AG04450 (cell line): ENCODE measurements at regions not wholly inside any gene's neighbourhood (a gene's known extent, or its start where the extent isn't known, plus 50 kb on each side); places are given as distances from the start of the nearest gene placed in this dataset.

Experiments used
- CTCF ChIA-PET: fragments of 300-600, 350-600 bp; formaldehyde crosslinking; extraction: SDS; loops from one replicate; lab custom pipeline; 2022; ENCODE audit warnings: antibody characterized with exemption, inconsistent platforms; lab: Charles Lee
- POLR2A ChIA-PET: fragments of 350-600 bp; formaldehyde crosslinking; extraction: SDS; loops from one replicate; lab custom pipeline; 2021; ENCODE audit warnings: antibody characterized with exemption, inconsistent platforms; lab: Yijun Ruan, JAX
- DNase-seq: peaks from one replicate; pipeline ENCODE4 v3.0.0-alpha.2; 2011; ENCODE audit warnings: low read depth, low spot score
- H3K27ac ChIP-seq: one replicate; pipeline ENCODE4 v1.5.1; 2012; ENCODE audit warnings: low read depth, low read length, control low read depth
- H3K27me3 ChIP-seq: one replicate; pipeline ENCODE4 v1.6.0; 2012; ENCODE audit warnings: low read length; ENCODE audit not compliant: control insufficient read depth, insufficient read depth
- H3K4me3 ChIP-seq: 2 replicates; pipeline ENCODE4 v1.5.1; 2011; ENCODE audit warnings: mild to moderate bottlenecking, low read depth, low read length, control low read depth
- H3K9me3 ChIP-seq: 2 replicates; pipeline ENCODE4 v1.5.1; 2012; ENCODE audit warnings: low read length; ENCODE audit not compliant: control insufficient read depth, insufficient read depth
- TF ChIP-seq, protein P1 (sequence below): IDR thresholded peaks from 2 replicates; pipeline ENCODE4 v1.5.1; 2011; ENCODE audit warnings: low read depth, low read length, control low read depth, inconsistent platforms

GRCh38 chr1:83798965-83799364 is 200.0 kb downstream of the TTLL7 start:
- POLR2A ChIA-PET: no interaction called here

GRCh38 chr1:83796409-83796808 is 202.5 kb downstream of the TTLL7 start:
- Histone ChIP-seq H3K9me3 (no peaks in the 10 kb centered on the region), H3K27me3 (no peaks in the 10 kb centered on the region), H3K4me3 (no peak overlapping the region), H3K27ac (no peak overlapping the region)
- ChIA-PET CTCF (no interaction called here), POLR2A (no interaction called here)
- no peak for DNase-seq
- TF ChIP-seq, protein P1, sequence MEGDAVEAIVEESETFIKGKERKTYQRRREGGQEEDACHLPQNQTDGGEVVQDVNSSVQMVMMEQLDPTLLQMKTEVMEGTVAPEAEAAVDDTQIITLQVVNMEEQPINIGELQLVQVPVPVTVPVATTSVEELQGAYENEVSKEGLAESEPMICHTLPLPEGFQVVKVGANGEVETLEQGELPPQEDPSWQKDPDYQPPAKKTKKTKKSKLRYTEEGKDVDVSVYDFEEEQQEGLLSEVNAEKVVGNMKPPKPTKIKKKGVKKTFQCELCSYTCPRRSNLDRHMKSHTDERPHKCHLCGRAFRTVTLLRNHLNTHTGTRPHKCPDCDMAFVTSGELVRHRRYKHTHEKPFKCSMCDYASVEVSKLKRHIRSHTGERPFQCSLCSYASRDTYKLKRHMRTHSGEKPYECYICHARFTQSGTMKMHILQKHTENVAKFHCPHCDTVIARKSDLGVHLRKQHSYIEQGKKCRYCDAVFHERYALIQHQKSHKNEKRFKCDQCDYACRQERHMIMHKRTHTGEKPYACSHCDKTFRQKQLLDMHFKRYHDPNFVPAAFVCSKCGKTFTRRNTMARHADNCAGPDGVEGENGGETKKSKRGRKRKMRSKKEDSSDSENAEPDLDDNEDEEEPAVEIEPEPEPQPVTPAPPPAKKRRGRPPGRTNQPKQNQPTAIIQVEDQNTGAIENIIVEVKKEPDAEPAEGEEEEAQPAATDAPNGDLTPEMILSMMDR: no peak

More at GRCh38 chr1:83798965-83799364, 200.0 kb downstream of the TTLL7 start:
- no peak for DNase-seq
- no peaks in the 10 kb centered on the region for H3K9me3 ChIP-seq
- H3K27ac ChIP-seq: no peak overlapping the region
- H3K4me3 ChIP-seq: no peak overlapping the region
- TF ChIP-seq, protein P1: no peak
- H3K27me3 ChIP-seq: no peaks in the 10 kb centered on the region
- CTCF ChIA-PET: no interaction called here

DNA sequence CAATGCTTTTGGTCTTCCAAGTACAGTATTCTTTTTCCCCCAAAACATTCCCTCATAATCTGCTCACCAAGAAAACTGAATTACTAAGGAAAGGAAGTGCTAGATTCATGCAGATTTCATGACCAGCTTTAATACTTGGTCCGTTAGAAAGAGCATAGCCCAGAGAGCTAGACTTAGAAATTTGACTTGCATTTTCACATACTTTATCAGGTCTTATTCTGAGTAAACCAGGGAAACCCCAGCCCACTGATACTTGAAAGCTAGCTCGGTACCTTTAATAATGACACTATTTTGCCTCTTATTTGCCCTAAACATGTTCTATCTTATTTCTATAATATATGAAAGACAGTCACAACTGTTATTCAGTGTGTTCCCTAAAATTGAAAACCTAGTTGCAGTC is 204.5 kb downstream of the TTLL7 start:
- POLR2A ChIA-PET: no interaction called here
- no peak overlapping the region for H3K27ac ChIP-seq
- H3K9me3 ChIP-seq: no peaks in the 10 kb centered on the region
- TF ChIP-seq, protein P1: no peak
- no peak for DNase-seq
- no peaks in the 10 kb centered on the region for H3K27me3 ChIP-seq
- CTCF ChIA-PET: no interaction called here
- H3K4me3 ChIP-seq: no peak overlapping the region

DNA sequence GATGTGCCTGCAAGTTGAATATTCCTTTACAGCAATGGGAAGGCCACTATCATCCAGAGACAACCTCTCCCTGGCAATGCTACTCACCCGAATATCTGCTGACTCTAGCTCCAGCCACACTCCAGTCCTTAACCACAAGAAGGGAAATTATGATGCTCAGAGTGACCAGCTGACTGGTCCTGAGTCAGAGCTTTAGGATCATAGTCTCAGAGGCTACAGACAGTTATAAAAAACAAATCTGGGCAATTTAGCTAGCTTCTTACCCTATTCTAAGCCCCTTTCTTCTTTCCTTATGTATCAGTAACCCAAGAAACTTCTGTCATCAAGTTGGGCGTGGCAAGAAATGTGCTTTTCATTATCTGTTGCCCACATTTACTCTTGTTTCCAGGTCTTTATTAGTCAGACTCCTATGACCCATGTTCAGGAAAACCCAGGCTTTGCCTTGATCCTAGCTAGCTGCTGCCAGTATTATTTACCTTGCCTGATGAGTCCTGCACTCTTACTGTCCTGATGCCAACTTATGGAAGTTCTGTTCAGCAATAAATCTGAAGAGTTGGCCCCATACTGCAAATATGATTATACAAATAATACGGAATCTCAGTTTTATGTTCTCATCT is 207.0 kb downstream of the TTLL7 start:
- ChIA-PET POLR2A (no interaction called here), CTCF (no interaction called here)
- no peak for DNase-seq
- H3K27ac ChIP-seq: no peak overlapping the region
- H3K9me3 ChIP-seq: no peaks in the 10 kb centered on the region
- no peak overlapping the region for H3K4me3 ChIP-seq
- TF ChIP-seq, protein P1: no peak
- H3K27me3 ChIP-seq: no peaks in the 10 kb centered on the region

DNA sequence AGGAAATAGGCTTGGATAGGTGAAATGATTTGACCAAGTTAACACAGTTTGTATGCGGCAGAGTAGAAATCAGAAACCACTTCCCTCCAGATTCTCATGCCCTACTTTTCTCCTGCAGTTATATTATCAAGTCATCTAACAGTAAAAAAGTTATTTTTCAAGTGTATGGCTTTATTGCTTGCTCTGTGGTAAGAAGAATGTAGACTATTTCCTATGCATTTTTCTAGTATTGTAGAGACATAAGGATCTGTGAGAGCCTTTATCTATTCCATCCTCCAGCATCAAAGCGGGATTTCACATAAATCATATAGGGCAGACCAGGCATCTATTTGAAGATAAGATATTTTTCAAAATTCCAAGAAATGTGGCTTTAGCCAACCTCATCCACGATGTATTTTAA is 208.5 kb downstream of the TTLL7 start:
- H3K4me3 ChIP-seq: no peak overlapping the region
- H3K27ac ChIP-seq: no peak overlapping the region
- H3K27me3 ChIP-seq: no peaks in the 10 kb centered on the region
- POLR2A ChIA-PET: no interaction called here
- CTCF ChIA-PET: no interaction called here
- DNase-seq: no peak
- TF ChIP-seq, protein P1: no peak
- H3K9me3 ChIP-seq: no peaks in the 10 kb centered on the region
